ENCODE measurements at regions not wholly inside any gene's neighbourhood (a gene's known extent, or its start where the extent isn't known, plus 50 kb on each side); places are given as distances from the start of the nearest gene placed in this dataset.
"Not testable (repeated sequence)": the region's sequence is repeated elsewhere in the genome, so short reads cannot be mapped to it uniquely, and the experiment has no call there.

GRCh38 chr1:20417581-20417980 is 68.4 kb downstream of the CAMK2N1 start:
- Histone ChIP-seq H3K27ac (ENCODE audit: low read depth, low read length) (no peak overlapping the region), H2AFZ (ENCODE audit: low read length, unreplicated experiment) (no peak overlapping the region), H3K27me3 (ENCODE audit: insufficient read depth, low read length) (peaks cover 35% of the 10 kb centered on the region), H3K36me3 (ENCODE audit: insufficient read depth, low read length) (no peaks in the 10 kb centered on the region), H3K4me3 (ENCODE audit: low read depth, low read length) (no peak overlapping the region), H3K79me2 (ENCODE audit: control insufficient read depth, insufficient read depth, low read length, unreplicated experiment) (no peaks in the 10 kb centered on the region), H3K4me1 (ENCODE audit: control insufficient read depth, insufficient read depth, low read length, unreplicated experiment) (peaks cover 5% of the 10 kb centered on the region)

- H3K4me1 ChIP-seq (ENCODE audit: control insufficient read depth, insufficient read depth, low read length, unreplicated experiment), result peaks cover 9% of the 10 kb centered on the region
- H3K4me3 ChIP-seq (ENCODE audit: low read depth, low read length), result no peak overlapping the region
- no peak overlapping the region for H2AFZ ChIP-seq (ENCODE audit: low read length, unreplicated experiment)
- H3K79me2 ChIP-seq (ENCODE audit: control insufficient read depth, insufficient read depth, low read length, unreplicated experiment), result no peaks in the 10 kb centered on the region
- H3K27me3 ChIP-seq (ENCODE audit: insufficient read depth, low read length), result peaks cover 28% of the 10 kb centered on the region
- H3K27ac ChIP-seq (ENCODE audit: low read depth, low read length), result no peak overlapping the region
- no peaks in the 10 kb centered on the region for H3K36me3 ChIP-seq (ENCODE audit: insufficient read depth, low read length)
Observed at GRCh38 chr1:20416706-20417105, 69.3 kb downstream of the CAMK2N1 start.

GRCh38 chr1:20413776-20414140 is 72.3 kb downstream of the CAMK2N1 start:
- no peak overlapping the region for H2AFZ ChIP-seq (ENCODE audit: low read length, unreplicated experiment)
- H3K27ac ChIP-seq (ENCODE audit: low read depth, low read length), result no peak overlapping the region
- H3K79me2 ChIP-seq (ENCODE audit: control insufficient read depth, insufficient read depth, low read length, unreplicated experiment), result no peaks in the 10 kb centered on the region
- H3K4me3 ChIP-seq (ENCODE audit: low read depth, low read length), result no peak overlapping the region
- no peaks in the 10 kb centered on the region for H3K27me3 ChIP-seq (ENCODE audit: insufficient read depth, low read length)
- no peaks in the 10 kb centered on the region for H3K36me3 ChIP-seq (ENCODE audit: insufficient read depth, low read length)
- peaks cover 22% of the 10 kb centered on the region for H3K4me1 ChIP-seq (ENCODE audit: control insufficient read depth, insufficient read depth, low read length, unreplicated experiment)

- Histone ChIP-seq H3K79me2 (ENCODE audit: control insufficient read depth, insufficient read depth, low read length, unreplicated experiment) (no peaks in the 10 kb centered on the region), H3K4me3 (ENCODE audit: low read depth, low read length) (no peak overlapping the region), H3K27me3 (ENCODE audit: insufficient read depth, low read length) (no peaks in the 10 kb centered on the region), H2AFZ (ENCODE audit: low read length, unreplicated experiment) (no peak overlapping the region), H3K4me1 (ENCODE audit: control insufficient read depth, insufficient read depth, low read length, unreplicated experiment) (peaks cover 22% of the 10 kb centered on the region), H3K27ac (ENCODE audit: low read depth, low read length) (no peak overlapping the region), H3K36me3 (ENCODE audit: insufficient read depth, low read length) (no peaks in the 10 kb centered on the region)
Observed at GRCh38 chr1:20413136-20413775, 72.8 kb downstream of the CAMK2N1 start.

GRCh38 chr1:20411196-20411980 is 74.6 kb downstream of the CAMK2N1 start:
- H3K27ac ChIP-seq (ENCODE audit: low read depth, low read length), result peak overlapping the region; percentile 80

GRCh38 chr1:20410503-20410902 is 75.5 kb downstream of the CAMK2N1 start:
- Histone ChIP-seq H3K4me1 (ENCODE audit: control insufficient read depth, insufficient read depth, low read length, unreplicated experiment) (peaks cover 30% of the 10 kb centered on the region), H3K27me3 (ENCODE audit: insufficient read depth, low read length) (no peaks in the 10 kb centered on the region), H3K36me3 (ENCODE audit: insufficient read depth, low read length) (no peaks in the 10 kb centered on the region), H3K79me2 (ENCODE audit: control insufficient read depth, insufficient read depth, low read length, unreplicated experiment) (no peaks in the 10 kb centered on the region), H3K4me3 (ENCODE audit: low read depth, low read length) (no peak overlapping the region), H3K27ac (ENCODE audit: low read depth, low read length) (peak overlapping the region; percentile 80), H2AFZ (ENCODE audit: low read length, unreplicated experiment) (no peak overlapping the region)

More at GRCh38 chr1:20411196-20411980, 74.6 kb downstream of the CAMK2N1 start:
- H3K27me3 ChIP-seq (ENCODE audit: insufficient read depth, low read length), result no peaks in the 10 kb centered on the region
- H3K4me3 ChIP-seq (ENCODE audit: low read depth, low read length), result no peak overlapping the region
- no peaks in the 10 kb centered on the region for H3K36me3 ChIP-seq (ENCODE audit: insufficient read depth, low read length)
- peaks cover 27% of the 10 kb centered on the region for H3K4me1 ChIP-seq (ENCODE audit: control insufficient read depth, insufficient read depth, low read length, unreplicated experiment)
- no peaks in the 10 kb centered on the region for H3K79me2 ChIP-seq (ENCODE audit: control insufficient read depth, insufficient read depth, low read length, unreplicated experiment)
- H2AFZ ChIP-seq (ENCODE audit: low read length, unreplicated experiment), result peak overlapping the region; percentile 28

GRCh38 chr1:20409971-20410370 is 76.0 kb downstream of the CAMK2N1 start:
- H3K27me3 ChIP-seq (ENCODE audit: insufficient read depth, low read length), result no peaks in the 10 kb centered on the region
- H3K27ac ChIP-seq (ENCODE audit: low read depth, low read length), result no peak overlapping the region
- no peak overlapping the region for H2AFZ ChIP-seq (ENCODE audit: low read length, unreplicated experiment)
- no peaks in the 10 kb centered on the region for H3K36me3 ChIP-seq (ENCODE audit: insufficient read depth, low read length)
- peaks cover 35% of the 10 kb centered on the region for H3K4me1 ChIP-seq (ENCODE audit: control insufficient read depth, insufficient read depth, low read length, unreplicated experiment)
- H3K4me3 ChIP-seq (ENCODE audit: low read depth, low read length), result no peak overlapping the region
- no peaks in the 10 kb centered on the region for H3K79me2 ChIP-seq (ENCODE audit: control insufficient read depth, insufficient read depth, low read length, unreplicated experiment)

GRCh38 chr1:20409012-20409411 is 77.0 kb downstream of the CAMK2N1 start:
- no peaks in the 10 kb centered on the region for H3K79me2 ChIP-seq (ENCODE audit: control insufficient read depth, insufficient read depth, low read length, unreplicated experiment)
- H2AFZ ChIP-seq (ENCODE audit: low read length, unreplicated experiment), result no peak overlapping the region
- no peaks in the 10 kb centered on the region for H3K36me3 ChIP-seq (ENCODE audit: insufficient read depth, low read length)
- peaks cover 35% of the 10 kb centered on the region for H3K4me1 ChIP-seq (ENCODE audit: control insufficient read depth, insufficient read depth, low read length, unreplicated experiment)
- H3K27me3 ChIP-seq (ENCODE audit: insufficient read depth, low read length), result no peaks in the 10 kb centered on the region
- no peak overlapping the region for H3K4me3 ChIP-seq (ENCODE audit: low read depth, low read length)
- H3K27ac ChIP-seq (ENCODE audit: low read depth, low read length), result no peak overlapping the region

GRCh38 chr1:20408133-20408650 is 77.8 kb downstream of the CAMK2N1 start:
- peaks cover 35% of the 10 kb centered on the region for H3K4me1 ChIP-seq (ENCODE audit: control insufficient read depth, insufficient read depth, low read length, unreplicated experiment)
- not testable (repeated sequence) for H2AFZ ChIP-seq (ENCODE audit: low read length, unreplicated experiment); H3K36me3 ChIP-seq (ENCODE audit: insufficient read depth, low read length); H3K27me3 ChIP-seq (ENCODE audit: insufficient read depth, low read length); H3K79me2 ChIP-seq (ENCODE audit: control insufficient read depth, insufficient read depth, low read length, unreplicated experiment); H3K27ac ChIP-seq (ENCODE audit: low read depth, low read length); H3K4me3 ChIP-seq (ENCODE audit: low read depth, low read length)

- Histone ChIP-seq H3K27ac (ENCODE audit: low read depth, low read length) (peak overlapping the region; percentile 68), H2AFZ (ENCODE audit: low read length, unreplicated experiment) (peak overlapping the region; percentile 28), H3K4me1 (ENCODE audit: control insufficient read depth, insufficient read depth, low read length, unreplicated experiment) (peaks cover 25% of the 10 kb centered on the region)
Observed at GRCh38 chr1:20405893-20406604, 80.0 kb downstream of the CAMK2N1 start.

More at GRCh38 chr1:20405893-20406604, 80.0 kb downstream of the CAMK2N1 start:
- Histone ChIP-seq H3K4me3 (ENCODE audit: low read depth, low read length) (peak overlapping the region; percentile 37; the same call in 1 of the 2 replicates), H3K27me3 (ENCODE audit: insufficient read depth, low read length) (no peaks in the 10 kb centered on the region; the same call in 1 of the 2 replicates), H3K36me3 (ENCODE audit: insufficient read depth, low read length) (no peaks in the 10 kb centered on the region), H3K79me2 (ENCODE audit: control insufficient read depth, insufficient read depth, low read length, unreplicated experiment) (no peaks in the 10 kb centered on the region)
